HG02840 (cell line): ENCODE measurements at regions not wholly inside any gene's neighbourhood (a gene's known extent, or its start where the extent isn't known, plus 50 kb on each side); places are given as distances from the start of the nearest gene placed in this dataset.

Source experiments
- ATAC-seq: cut with Tn5 transposase; IDR thresholded peaks from one replicate; pipeline ENCODE4 v1.9.1; 2021; ENCODE audit warnings: mild to moderate bottlenecking, moderate library complexity, moderate number of reproducible peaks; ENCODE audit not compliant: unreplicated experiment, low FRiP score

- no peak for ATAC-seq
Measured at GRCh38 chr3:44070841-44071546, 170.7 kb upstream of the TOPAZ1 start.

GRCh38 chr3:44072601-44073540 lies 168.8 kb upstream of the TOPAZ1 start:
- ATAC-seq = no peak

GRCh38 chr3:44074181-44074580 lies 167.5 kb upstream of the TOPAZ1 start:
- ATAC-seq = no peak

DNA sequence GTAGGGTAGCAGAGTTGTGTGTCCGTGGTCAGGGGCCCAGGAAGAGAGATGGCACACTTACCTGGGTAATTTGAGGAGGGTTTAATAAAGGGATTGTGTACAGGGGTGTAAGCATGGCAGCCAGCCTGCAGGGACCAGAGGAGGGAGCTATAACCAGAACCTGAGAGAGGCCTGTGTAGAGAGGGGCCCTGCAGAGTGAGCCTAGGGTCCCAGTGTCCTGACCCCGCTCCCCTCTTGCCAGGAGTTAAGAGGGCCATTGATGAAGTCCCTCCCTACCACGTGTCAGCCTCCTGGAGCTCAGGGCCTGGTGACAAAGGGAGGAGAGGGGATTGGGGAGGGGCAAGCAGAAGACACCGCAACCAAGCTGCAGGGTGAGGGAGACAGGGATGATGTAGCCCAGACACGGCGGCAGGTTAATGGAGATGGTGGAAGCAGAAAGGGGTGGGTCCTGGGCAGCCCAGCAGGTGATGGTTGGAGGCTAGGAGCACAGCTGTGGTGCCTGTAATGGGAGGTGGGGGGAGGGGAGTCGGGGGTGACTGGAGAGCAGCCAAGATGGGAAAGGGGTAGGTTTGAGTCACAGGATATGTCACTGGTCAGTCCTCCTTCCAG lies 165.4 kb upstream of the TOPAZ1 start:
- no peak for ATAC-seq

DNA sequence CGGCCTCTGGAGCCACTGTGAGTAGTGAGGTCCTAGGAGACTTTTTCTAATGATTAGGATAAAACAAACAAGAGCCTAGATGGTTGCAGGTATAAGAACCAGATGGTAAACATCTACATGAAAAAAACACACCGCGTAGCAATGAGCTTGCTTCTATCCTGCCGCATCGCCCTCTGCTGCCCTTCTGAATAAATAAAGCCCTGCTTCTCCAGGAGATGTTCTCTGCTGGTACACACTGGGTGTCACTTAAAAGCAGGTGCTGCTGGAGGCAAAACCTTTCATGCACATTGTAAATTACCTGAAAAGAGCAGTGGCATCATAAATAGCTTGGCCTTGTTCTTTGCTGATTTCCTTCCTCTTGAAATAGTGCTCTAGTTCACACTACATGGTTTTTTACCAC lies 164.4 kb upstream of the TOPAZ1 start:
- no peak for ATAC-seq

DNA sequence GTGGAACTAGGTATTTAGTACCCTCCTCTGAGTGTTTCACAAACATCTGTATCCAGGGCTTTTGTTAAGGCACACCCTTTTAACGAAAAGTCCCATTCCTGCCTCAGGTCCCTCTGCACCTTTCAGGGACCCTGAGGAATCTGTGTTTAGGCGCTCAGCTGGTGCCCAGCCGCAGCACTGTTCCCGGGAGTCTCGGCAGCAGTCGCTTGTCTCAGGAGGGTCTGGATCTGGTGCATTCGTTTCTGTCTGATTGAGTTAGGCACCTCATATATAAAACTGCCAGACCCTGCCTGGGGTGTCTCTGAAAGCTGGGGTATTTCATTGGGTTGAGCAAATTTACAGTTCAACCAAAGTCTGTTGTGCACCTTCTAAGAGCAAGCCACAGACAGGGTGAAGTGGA lies 162.8 kb upstream of the TOPAZ1 start:
- ATAC-seq = no peak

DNA sequence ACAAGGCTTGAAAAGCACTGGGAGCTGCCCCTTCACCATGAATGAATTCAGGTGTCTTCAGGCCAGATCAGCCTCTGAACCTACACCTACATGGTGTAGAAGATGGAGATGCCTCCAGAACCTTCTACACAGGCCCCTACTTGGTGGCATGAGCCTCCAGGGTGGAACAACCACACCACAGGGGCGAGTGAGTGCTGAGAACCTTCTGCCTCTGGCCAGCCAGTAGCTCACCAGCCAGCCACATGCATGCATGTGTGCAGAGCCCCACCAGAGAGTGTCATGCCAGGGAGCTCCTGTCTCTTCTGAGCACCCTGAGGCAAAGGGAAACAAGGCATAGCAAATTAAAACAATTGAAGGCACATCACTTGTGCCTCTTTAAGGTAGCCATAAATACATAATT lies 161.8 kb upstream of the TOPAZ1 start:
- ATAC-seq = no peak

DNA sequence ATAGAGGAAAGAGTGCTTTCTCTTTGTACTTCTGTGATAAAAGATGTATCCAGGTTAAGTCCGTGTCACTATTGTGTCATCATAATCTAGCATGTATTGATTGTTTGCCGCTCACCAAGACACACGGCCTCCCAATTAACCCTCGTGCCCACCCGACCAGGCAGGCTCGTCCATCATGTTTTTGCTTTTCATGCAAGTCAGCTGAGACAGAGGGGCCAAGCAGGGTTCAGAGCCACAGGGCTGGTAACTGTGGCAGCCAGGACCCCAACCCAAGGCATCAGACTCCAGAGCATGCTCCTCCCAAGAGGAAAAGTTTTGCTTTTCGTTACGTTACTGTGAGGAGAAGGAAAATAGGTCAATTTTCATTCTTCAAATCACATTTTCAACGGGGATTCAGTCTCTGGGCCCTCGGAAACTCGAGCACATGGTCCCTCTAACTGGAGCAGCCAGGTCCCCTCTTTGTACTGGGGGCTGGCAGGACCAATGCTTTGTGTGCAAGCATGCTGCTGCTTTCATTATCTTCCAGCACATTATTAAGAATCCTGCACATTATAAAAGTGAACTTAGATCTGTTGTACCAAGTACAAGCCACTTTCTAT lies 161.1 kb upstream of the TOPAZ1 start:
- no peak for ATAC-seq

- no peak for ATAC-seq
Measured at GRCh38 chr3:44090036-44090435, 151.7 kb upstream of the TOPAZ1 start.

DNA sequence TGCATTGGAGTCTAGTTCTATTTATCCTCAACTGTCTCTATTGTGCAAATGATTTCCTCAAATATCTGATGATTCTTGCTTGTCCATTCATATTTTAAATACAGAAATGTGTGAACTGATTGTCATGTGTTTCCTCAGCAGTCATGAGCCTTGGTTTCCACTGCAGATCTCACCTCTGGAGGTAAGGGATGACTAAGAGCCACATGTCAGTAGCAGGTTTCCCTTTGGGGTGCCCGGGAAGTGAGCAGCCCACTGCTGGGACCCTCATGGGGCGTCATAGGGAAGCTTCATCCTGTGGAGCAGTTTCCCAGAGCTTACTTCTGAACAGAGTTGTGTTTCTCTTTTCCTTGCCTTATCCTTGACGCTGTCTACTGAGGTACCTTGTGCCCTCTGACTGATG lies 149.2 kb upstream of the TOPAZ1 start:
- ATAC-seq = no peak

- no peak for ATAC-seq
Measured at GRCh38 chr3:44093531-44093930, 148.2 kb upstream of the TOPAZ1 start.

- no peak for ATAC-seq
Measured at GRCh38 chr3:44098656-44099415, 142.8 kb upstream of the TOPAZ1 start.

DNA sequence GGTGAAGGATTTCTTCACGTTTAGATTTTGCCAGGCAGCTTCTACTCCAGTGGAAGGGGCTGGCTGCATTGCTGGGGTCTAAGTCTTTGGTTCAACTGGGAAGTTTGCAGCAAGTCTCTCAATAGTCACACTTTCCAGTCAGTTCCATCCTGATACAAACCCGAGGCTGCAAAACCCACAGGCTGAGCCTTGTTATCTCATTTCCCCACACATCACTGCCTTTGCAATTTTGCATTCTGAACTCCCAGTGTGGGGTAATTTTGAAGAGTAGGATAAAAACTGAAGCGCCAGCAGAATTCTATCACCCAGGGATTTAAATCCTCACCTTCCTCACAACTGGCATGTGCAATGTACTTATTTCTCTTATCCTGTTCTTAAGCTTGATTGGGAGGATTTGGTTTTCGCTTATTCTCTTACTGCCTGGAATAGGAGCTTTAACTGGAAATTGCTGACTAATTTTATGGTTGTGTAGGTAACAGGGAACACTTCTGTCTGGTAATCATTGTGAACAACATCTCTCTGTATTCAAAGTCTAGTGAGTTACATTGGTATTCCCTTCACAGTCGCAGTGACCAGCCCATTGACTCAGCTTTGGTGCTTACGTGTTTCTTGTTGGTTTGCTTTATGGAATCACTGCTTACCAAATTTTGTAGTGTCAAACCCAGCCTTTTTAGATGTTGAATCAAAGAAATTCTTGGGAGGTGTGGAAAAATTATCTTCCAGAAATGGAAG lies 142.0 kb upstream of the TOPAZ1 start:
- no peak for ATAC-seq

DNA sequence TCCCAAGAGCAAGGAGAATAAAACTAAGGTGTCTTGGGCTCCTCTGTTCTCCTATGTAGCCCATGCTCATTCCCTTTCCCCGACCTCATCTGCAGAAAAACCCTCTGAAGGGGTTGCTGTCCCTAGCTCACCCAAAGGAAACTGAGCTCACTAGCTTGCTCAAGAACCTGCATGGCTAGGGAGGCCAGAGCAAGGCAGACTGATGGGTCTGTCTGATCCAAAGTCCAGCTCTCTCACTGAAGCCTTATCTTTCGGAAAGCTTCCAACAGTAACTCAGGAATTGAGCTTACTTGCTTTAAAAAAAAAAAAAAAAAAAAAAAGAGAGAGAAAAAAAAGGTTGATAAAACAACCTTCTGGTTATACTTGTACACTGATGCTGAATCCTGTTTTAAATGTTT lies 141.4 kb upstream of the TOPAZ1 start:
- ATAC-seq = no peak

- ATAC-seq = no peak
Measured at GRCh38 chr3:44104043-44104442, 137.6 kb upstream of the TOPAZ1 start.

- ATAC-seq = no peak
Measured at GRCh38 chr3:44104668-44105321, 136.9 kb upstream of the TOPAZ1 start.

DNA sequence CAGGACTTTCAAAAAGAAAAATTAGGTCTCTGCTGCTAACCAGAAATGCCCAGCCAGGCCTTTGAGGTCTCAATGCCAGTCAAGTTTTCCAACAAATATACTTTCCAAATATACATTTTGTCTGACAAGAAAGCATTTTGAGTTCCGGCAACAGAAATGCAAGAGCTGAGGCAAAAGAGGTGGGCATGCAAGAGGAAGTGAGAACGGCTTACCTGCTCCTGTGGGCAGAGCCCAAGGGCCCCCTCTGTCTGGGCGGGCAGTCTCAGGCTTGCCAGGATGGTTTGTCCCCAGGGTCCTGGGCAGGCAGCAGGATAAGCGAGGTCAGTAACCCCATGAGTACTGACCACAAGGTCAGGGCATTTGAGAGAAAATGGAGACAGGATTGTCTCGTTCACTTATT lies 136.1 kb upstream of the TOPAZ1 start:
- ATAC-seq = no peak

DNA sequence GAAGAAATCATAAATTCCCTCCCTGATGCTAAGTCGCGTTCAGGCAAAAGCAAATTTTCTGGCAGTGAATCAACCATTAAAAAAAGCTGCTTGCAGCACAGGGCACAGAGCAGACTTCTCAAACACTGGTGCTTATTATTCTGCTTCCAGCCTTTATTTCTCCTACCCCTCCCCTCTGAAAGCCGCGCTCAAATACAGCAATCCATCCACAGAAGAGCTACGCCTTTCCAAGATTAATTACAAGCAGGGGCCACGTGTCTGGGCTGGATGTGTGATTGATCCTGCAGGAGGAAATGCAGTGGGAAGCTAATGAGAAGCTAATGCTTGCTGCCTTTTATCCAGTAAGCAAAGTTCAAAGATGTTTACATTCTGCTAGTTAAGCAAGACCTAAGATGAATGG lies 134.9 kb upstream of the TOPAZ1 start:
- no peak for ATAC-seq

DNA sequence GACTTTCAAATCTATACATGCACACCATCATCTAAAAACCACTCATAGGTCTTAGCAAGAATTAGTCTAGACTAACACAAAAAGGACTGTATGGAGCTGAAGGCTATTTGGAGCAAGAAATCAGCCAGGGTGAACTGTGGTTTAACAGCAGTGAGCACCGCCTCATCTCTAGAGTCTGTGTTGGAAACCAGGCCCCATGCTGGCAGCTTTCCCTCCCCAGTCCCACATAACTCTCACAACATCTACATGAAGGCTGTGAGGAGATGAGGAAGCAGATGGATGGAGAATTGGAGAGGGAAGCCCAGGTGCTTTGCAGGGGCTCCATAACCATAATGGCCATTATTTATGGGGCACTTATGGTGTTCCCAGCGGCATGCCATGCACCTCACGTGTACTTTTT lies 133.2 kb upstream of the TOPAZ1 start:
- ATAC-seq = no peak
